ENCODE measurements at regions not wholly inside any gene's neighbourhood (a gene's known extent, or its start where the extent isn't known, plus 50 kb on each side); places are given as distances from the start of the nearest gene placed in this dataset. TPM values are rescaled to one million over a fixed set of nuclear protein-coding genes. Genes with fewer than 3 reads are reported as not detected.

Small RNA genes lying in the stretch of these regions (small RNA-seq; reads per million reads assigned to genes)
- gene RF00477 (not detected), gene RNU6-44P (not detected)
